GM23338 (cell line): ENCODE measurements at regions not wholly inside any gene's neighbourhood (a gene's known extent, or its start where the extent isn't known, plus 50 kb on each side); places are given as distances from the start of the nearest gene placed in this dataset.

Experiments
- ATAC-seq: fragments of 200-7000 bp; cut with Tn5 transposase; 3 replicates; pipeline ENCODE4 v1.9.1; 2020
- DNase-seq: peaks from one replicate; pipeline ENCODE4 v3.0.0-alpha.2; 2015; ENCODE audit warnings: low spot score
- H2AFZ ChIP-seq: fragments of 200-600 bp; sonication (generic); 2 replicates; pipeline ENCODE4 v1.8.0; 2016; ENCODE audit warnings: antibody characterized with exemption, mild to moderate bottlenecking, moderate library complexity
- H3F3A ChIP-seq: fragments of 200-600 bp; sonication (generic); replicated peaks from 2 replicates; pipeline ENCODE4 v1.8.0; 2017; ENCODE audit warnings: antibody characterized with exemption, mixed run types, low read depth
- H3K27ac ChIP-seq: fragments of 200-600 bp; sonication (generic); 2 replicates; pipeline ENCODE4 v1.6.1; 2016; ENCODE audit warnings: low read depth
- H3K27me3 ChIP-seq: fragments of 200-600 bp; sonication (generic); 2 replicates; pipeline ENCODE4 v1.8.0; 2016; ENCODE audit warnings: mild to moderate bottlenecking, mixed run types, moderate library complexity; ENCODE audit not compliant: insufficient read depth
- H3K36me3 ChIP-seq: fragments of 200-600 bp; sonication (generic); 2 replicates; pipeline ENCODE4 v1.8.0; 2016; ENCODE audit warnings: mild to moderate bottlenecking; ENCODE audit not compliant: insufficient read depth
- H3K4me1 ChIP-seq: fragments of 200-600 bp; sonication (generic); 2 replicates; pipeline ENCODE4 v1.8.0; 2016; ENCODE audit warnings: mild to moderate bottlenecking, moderate library complexity; ENCODE audit not compliant: insufficient read depth
- H3K4me2 ChIP-seq: fragments of 200-600 bp; sonication (generic); 2 replicates; pipeline ENCODE4 v1.7.1; 2017; ENCODE audit warnings: mixed run types
- H3K4me3 ChIP-seq: fragments of 200-600 bp; sonication (generic); 2 replicates; pipeline ENCODE4 v1.6.1; 2016; ENCODE audit warnings: mixed run types
- H3K79me2 ChIP-seq: fragments of 200-600 bp; sonication (generic); replicated peaks from 2 replicates; pipeline ENCODE4 v1.8.0; 2017; ENCODE audit warnings: mild to moderate bottlenecking; ENCODE audit not compliant: insufficient read depth
- H3K9me2 ChIP-seq: fragments of 200-600 bp; sonication (generic); 2 replicates; pipeline ENCODE4 v1.8.0; 2017; ENCODE audit not compliant: insufficient read depth
- H4K20me1 ChIP-seq: fragments of 200-600 bp; sonication (generic); replicated peaks from 2 replicates; pipeline ENCODE4 v1.8.0; 2017; ENCODE audit warnings: mild to moderate bottlenecking; ENCODE audit not compliant: insufficient read depth
- H3K27ac Mint-ChIP-seq: 2 replicates; pipeline ENCODE4 v1.8.0; 2020; ENCODE audit warnings: inconsistent platforms, mild to moderate bottlenecking, moderate library complexity, mixed read lengths
- H3K27me3 Mint-ChIP-seq: 3 replicates; pipeline ENCODE4 v1.8.0; 2022; ENCODE audit warnings: low read depth, mild to moderate bottlenecking, moderate library complexity, mixed read lengths, inconsistent platforms; ENCODE audit not compliant: insufficient read depth, poor library complexity
- H3K36me3 Mint-ChIP-seq: 3 replicates; pipeline ENCODE4 v1.8.0; 2021; ENCODE audit warnings: low read depth, mild to moderate bottlenecking, inconsistent platforms, moderate library complexity, mixed read lengths
- H3K4me1 Mint-ChIP-seq: 3 replicates; pipeline ENCODE4 v1.8.0; 2020; ENCODE audit warnings: mild to moderate bottlenecking, inconsistent platforms, mixed read lengths
- H3K4me3 Mint-ChIP-seq: 3 replicates; pipeline ENCODE4 v1.8.0; 2021; ENCODE audit warnings: moderate library complexity, mild to moderate bottlenecking, inconsistent platforms, mixed read lengths
- H3K9me3 Mint-ChIP-seq: 3 replicates; pipeline ENCODE4 v1.8.0; 2020; ENCODE audit warnings: moderate library complexity, mild to moderate bottlenecking, inconsistent platforms, mixed read lengths
- EZH2 ChIP-seq: fragments of 200-600 bp; sonication (generic); IDR thresholded peaks from one replicate; pipeline ENCODE4 v1.8.0; 2017; ENCODE audit warnings: antibody characterized with exemption, mild to moderate bottlenecking, low read depth; ENCODE audit not compliant: unreplicated experiment
- EZH2phosphoT487 ChIP-seq: fragments of 200-600 bp; sonication (generic); IDR thresholded peaks from one replicate; pipeline ENCODE4 v1.8.1; 2018; ENCODE audit warnings: antibody characterized with exemption; ENCODE audit not compliant: unreplicated experiment
- JUNB ChIP-seq: IDR thresholded peaks from one replicate; pipeline ENCODE4 v1.6.1; 2016; ENCODE audit warnings: antibody characterized with exemption; ENCODE audit not compliant: unreplicated experiment
- NANOG ChIP-seq: IDR thresholded peaks from 2 replicates; pipeline ENCODE4 v1.6.1; 2016; ENCODE audit warnings: antibody characterized with exemption, borderline replicate concordance
- POLR2AphosphoS5 ChIP-seq: IDR thresholded peaks from 2 replicates; pipeline ENCODE4 v1.6.1; 2016; ENCODE audit warnings: antibody characterized with exemption, low read depth
- STAT1 ChIP-seq: IDR thresholded peaks from one replicate; pipeline ENCODE4 v1.6.1; 2016; ENCODE audit warnings: antibody characterized with exemption; ENCODE audit not compliant: unreplicated experiment
- ZNF114 ChIP-seq: fragments of 250-450 bp; sonication (Bioruptor Pico); IDR thresholded peaks from 2 replicates; pipeline ENCODE4 v1.5.0; 2020; ENCODE audit warnings: mild to moderate bottlenecking, moderate library complexity
- ZNF331 ChIP-seq: fragments of 250-450 bp; sonication (Bioruptor Pico); IDR thresholded peaks from 2 replicates; pipeline ENCODE4 v1.5.0; 2020; ENCODE audit warnings: low read depth, mild to moderate bottlenecking, moderate library complexity
- TF ChIP-seq, protein P1 (sequence below), 2 experiments: fragments of 200-600 bp in 1 of 2; sonication (generic) in 1 of 2; conservative IDR thresholded peaks; 2 replicates each; pipeline versions ENCODE4 v1.5.1 to v1.6.1; 2016 to 2017; ENCODE audit warnings: antibody characterized with exemption in 2 of 2, low read depth in 2 of 2, mild to moderate bottlenecking in 2 of 2, moderate library complexity in 1 of 2
- TF ChIP-seq, protein P2 (sequence below): IDR thresholded peaks from 2 replicates; pipeline ENCODE4 v1.6.1; 2016; ENCODE audit warnings: antibody characterized with exemption
- TF ChIP-seq, protein P3 (sequence below): fragments of 250-450 bp; sonication (Bioruptor Pico); IDR thresholded peaks from 2 replicates; pipeline ENCODE4 v1.5.0; 2020; ENCODE audit warnings: mild to moderate bottlenecking, moderate library complexity

DNA sequence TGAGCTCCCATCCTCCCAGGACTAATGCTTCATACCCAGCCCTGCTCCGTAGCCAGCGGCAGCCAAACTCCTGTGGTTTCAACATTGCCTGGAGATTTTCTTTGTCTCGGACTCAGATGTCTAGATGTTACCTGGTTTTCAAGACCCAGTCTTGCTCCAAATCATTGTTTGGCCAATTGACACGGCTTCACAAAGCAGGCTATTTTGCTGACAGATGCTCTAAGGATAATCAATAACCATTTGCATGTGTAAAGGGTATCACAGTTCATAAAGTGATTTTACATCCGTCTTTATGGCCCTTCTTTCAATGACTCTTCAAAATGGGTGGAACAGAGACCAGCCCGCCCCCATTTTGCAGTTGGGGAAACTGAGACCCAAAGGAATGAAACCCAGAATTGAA lies 153.4 kb downstream of the SALL1 start:
- TF ChIP-seq POLR2AphosphoS5 (no peak), ZNF331 (CRISPR knock-in tag) (no peak), EZH2phosphoT487 (no peak), STAT1 (no peak), ZNF114 (CRISPR knock-in tag) (no peak), EZH2 (no peak), JUNB (no peak), NANOG (no peak)
- TF ChIP-seq, protein P1, sequence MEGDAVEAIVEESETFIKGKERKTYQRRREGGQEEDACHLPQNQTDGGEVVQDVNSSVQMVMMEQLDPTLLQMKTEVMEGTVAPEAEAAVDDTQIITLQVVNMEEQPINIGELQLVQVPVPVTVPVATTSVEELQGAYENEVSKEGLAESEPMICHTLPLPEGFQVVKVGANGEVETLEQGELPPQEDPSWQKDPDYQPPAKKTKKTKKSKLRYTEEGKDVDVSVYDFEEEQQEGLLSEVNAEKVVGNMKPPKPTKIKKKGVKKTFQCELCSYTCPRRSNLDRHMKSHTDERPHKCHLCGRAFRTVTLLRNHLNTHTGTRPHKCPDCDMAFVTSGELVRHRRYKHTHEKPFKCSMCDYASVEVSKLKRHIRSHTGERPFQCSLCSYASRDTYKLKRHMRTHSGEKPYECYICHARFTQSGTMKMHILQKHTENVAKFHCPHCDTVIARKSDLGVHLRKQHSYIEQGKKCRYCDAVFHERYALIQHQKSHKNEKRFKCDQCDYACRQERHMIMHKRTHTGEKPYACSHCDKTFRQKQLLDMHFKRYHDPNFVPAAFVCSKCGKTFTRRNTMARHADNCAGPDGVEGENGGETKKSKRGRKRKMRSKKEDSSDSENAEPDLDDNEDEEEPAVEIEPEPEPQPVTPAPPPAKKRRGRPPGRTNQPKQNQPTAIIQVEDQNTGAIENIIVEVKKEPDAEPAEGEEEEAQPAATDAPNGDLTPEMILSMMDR (conservative IDR thresholded peaks at IDR 0.05; ENCODE audit: low read depth in 2 of 2), result no peak
- TF ChIP-seq, protein P2, sequence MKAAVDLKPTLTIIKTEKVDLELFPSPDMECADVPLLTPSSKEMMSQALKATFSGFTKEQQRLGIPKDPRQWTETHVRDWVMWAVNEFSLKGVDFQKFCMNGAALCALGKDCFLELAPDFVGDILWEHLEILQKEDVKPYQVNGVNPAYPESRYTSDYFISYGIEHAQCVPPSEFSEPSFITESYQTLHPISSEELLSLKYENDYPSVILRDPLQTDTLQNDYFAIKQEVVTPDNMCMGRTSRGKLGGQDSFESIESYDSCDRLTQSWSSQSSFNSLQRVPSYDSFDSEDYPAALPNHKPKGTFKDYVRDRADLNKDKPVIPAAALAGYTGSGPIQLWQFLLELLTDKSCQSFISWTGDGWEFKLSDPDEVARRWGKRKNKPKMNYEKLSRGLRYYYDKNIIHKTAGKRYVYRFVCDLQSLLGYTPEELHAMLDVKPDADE, result no peak
- TF ChIP-seq, protein P3, sequence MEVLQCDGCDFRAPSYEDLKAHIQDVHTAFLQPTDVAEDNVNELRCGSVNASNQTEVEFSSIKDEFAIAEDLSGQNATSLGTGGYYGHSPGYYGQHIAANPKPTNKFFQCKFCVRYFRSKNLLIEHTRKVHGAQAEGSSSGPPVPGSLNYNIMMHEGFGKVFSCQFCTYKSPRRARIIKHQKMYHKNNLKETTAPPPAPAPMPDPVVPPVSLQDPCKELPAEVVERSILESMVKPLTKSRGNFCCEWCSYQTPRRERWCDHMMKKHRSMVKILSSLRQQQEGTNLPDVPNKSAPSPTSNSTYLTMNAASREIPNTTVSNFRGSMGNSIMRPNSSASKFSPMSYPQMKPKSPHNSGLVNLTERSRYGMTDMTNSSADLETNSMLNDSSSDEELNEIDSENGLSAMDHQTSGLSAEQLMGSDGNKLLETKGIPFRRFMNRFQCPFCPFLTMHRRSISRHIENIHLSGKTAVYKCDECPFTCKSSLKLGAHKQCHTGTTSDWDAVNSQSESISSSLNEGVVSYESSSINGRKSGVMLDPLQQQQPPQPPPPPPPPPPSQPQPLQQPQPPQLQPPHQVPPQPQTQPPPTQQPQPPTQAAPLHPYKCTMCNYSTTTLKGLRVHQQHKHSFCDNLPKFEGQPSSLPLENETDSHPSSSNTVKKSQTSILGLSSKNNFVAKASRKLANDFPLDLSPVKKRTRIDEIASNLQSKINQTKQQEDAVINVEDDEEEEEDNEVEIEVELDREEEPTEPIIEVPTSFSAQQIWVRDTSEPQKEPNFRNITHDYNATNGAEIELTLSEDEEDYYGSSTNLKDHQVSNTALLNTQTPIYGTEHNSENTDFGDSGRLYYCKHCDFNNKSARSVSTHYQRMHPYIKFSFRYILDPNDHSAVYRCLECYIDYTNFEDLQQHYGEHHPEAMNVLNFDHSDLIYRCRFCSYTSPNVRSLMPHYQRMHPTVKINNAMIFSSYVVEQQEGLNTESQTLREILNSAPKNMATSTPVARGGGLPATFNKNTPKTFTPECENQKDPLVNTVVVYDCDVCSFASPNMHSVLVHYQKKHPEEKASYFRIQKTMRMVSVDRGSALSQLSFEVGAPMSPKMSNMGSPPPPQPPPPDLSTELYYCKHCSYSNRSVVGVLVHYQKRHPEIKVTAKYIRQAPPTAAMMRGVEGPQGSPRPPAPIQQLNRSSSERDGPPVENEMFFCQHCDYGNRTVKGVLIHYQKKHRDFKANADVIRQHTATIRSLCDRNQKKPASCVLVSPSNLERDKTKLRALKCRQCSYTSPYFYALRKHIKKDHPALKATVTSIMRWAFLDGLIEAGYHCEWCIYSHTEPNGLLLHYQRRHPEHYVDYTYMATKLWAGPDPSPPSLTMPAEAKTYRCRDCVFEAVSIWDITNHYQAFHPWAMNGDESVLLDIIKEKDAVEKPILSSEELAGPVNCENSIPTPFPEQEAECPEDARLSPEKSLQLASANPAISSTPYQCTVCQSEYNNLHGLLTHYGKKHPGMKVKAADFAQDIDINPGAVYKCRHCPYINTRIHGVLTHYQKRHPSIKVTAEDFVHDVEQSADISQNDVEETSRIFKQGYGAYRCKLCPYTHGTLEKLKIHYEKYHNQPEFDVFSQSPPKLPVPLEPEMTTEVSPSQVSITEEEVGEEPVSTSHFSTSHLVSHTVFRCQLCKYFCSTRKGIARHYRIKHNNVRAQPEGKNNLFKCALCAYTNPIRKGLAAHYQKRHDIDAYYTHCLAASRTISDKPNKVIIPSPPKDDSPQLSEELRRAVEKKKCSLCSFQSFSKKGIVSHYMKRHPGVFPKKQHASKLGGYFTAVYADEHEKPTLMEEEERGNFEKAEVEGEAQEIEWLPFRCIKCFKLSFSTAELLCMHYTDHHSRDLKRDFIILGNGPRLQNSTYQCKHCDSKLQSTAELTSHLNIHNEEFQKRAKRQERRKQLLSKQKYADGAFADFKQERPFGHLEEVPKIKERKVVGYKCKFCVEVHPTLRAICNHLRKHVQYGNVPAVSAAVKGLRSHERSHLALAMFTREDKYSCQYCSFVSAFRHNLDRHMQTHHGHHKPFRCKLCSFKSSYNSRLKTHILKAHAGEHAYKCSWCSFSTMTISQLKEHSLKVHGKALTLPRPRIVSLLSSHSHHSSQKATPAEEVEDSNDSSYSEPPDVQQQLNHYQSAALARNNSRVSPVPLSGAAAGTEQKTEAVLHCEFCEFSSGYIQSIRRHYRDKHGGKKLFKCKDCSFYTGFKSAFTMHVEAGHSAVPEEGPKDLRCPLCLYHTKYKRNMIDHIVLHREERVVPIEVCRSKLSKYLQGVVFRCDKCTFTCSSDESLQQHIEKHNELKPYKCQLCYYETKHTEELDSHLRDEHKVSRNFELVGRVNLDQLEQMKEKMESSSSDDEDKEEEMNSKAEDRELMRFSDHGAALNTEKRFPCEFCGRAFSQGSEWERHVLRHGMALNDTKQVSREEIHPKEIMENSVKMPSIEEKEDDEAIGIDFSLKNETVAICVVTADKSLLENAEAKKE (CRISPR knock-in tag), result no peak

More for the DNA sequence above, 153.4 kb downstream of the SALL1 start:
- Histone ChIP-seq H3K27ac (no peak overlapping the region), H3K4me2 (no peak overlapping the region), H3K4me3 (no peak overlapping the region), H3F3A (no peaks in the 10 kb centered on the region), H3K27me3 (no peaks in the 10 kb centered on the region), H3K79me2 (no peaks in the 10 kb centered on the region), H2AFZ (peak overlapping the region; percentile 47; the same call in 1 of the 2 replicates), H3K9me2 (peaks cover 8% of the 10 kb centered on the region), H3K36me3 (no peaks in the 10 kb centered on the region), H3K4me1 (no peaks in the 10 kb centered on the region), H4K20me1 (no peaks in the 10 kb centered on the region)
- Mint-ChIP-seq H3K27ac (no peak overlapping the region), H3K27me3 (peaks cover 2% of the 10 kb centered on the region), H3K36me3 (no peaks in the 10 kb centered on the region), H3K4me3 (no peak overlapping the region), H3K9me3 (no peaks in the 10 kb centered on the region), H3K4me1 (peaks cover 15% of the 10 kb centered on the region)
- no peak for ATAC-seq
- no peak for DNase-seq
